HG03103 (cell line): ENCODE measurements at regions not wholly inside any gene's neighbourhood (a gene's known extent, or its start where the extent isn't known, plus 50 kb on each side); places are given as distances from the start of the nearest gene placed in this dataset.

Experiments used
- ATAC-seq: cut with Tn5 transposase; IDR thresholded peaks from one replicate; pipeline ENCODE4 v1.9.1; 2021; ENCODE audit warnings: low read depth; ENCODE audit not compliant: unreplicated experiment

GRCh38 chr10:113453351-113453750, 99.5 kb upstream of the HABP2 start:
- no peak for ATAC-seq

- ATAC-seq, result no peak
Observed at GRCh38 chr10:113454341-113455061, 98.4 kb upstream of the HABP2 start.

- ATAC-seq, result no peak
Observed at GRCh38 chr10:113455947-113456346, 96.9 kb upstream of the HABP2 start.

- no peak for ATAC-seq
Observed at GRCh38 chr10:113456741-113457140, 96.1 kb upstream of the HABP2 start.

GRCh38 chr10:113457408-113457807, 95.4 kb upstream of the HABP2 start:
- ATAC-seq, result no peak

GRCh38 chr10:113458451-113458850, 94.4 kb upstream of the HABP2 start:
- ATAC-seq, result no peak

- ATAC-seq, result no peak
Observed at GRCh38 chr10:113458944-113459343, 93.9 kb upstream of the HABP2 start.

- ATAC-seq, result no peak
Observed at GRCh38 chr10:113459626-113460280, 93.1 kb upstream of the HABP2 start.

- no peak for ATAC-seq
Observed at GRCh38 chr10:113463083-113463482, 89.8 kb upstream of the HABP2 start.

- ATAC-seq, result no peak
Observed at GRCh38 chr10:113463777-113464176, 89.1 kb upstream of the HABP2 start.

GRCh38 chr10:113469796-113470195, 83.1 kb upstream of the HABP2 start:
- no peak for ATAC-seq

GRCh38 chr10:113470372-113471240, 82.2 kb upstream of the HABP2 start:
- ATAC-seq, result no peak

GRCh38 chr10:113471241-113471996, 81.4 kb upstream of the HABP2 start:
- ATAC-seq, result no peak

- ATAC-seq, result no peak
Observed at GRCh38 chr10:113473011-113473410, 79.8 kb upstream of the HABP2 start.

GRCh38 chr10:113473851-113474250, 79.0 kb upstream of the HABP2 start:
- no peak for ATAC-seq

GRCh38 chr10:113474752-113475151, 78.1 kb upstream of the HABP2 start:
- no peak for ATAC-seq

- no peak for ATAC-seq
Observed at GRCh38 chr10:113475381-113475807, 77.5 kb upstream of the HABP2 start.

GRCh38 chr10:113476191-113476590, 76.7 kb upstream of the HABP2 start:
- no peak for ATAC-seq

GRCh38 chr10:113476673-113477072, 76.2 kb upstream of the HABP2 start:
- ATAC-seq, result no peak

GRCh38 chr10:113477451-113477850, 75.4 kb upstream of the HABP2 start:
- no peak for ATAC-seq
